Fibroblast of lung (primary cell): ENCODE measurements at regions not wholly inside any gene's neighbourhood (a gene's known extent, or its start where the extent isn't known, plus 50 kb on each side); places are given as distances from the start of the nearest gene placed in this dataset.

Source experiments
- DNase-seq, 2 donors: peaks; one replicate each; pipeline versions ENCODE4 v3.0.0 to v3.0.0-alpha.2; 2010; ENCODE audit warnings: low read depth in 2 of 2
- H2AFZ ChIP-seq: 2 replicates; pipeline ENCODE4 v1.5.1; 2012; ENCODE audit warnings: low read length, control low read depth, inconsistent platforms
- H3K27ac ChIP-seq: 2 replicates; pipeline ENCODE4 v1.5.1; 2011; ENCODE audit warnings: low read length, control low read depth; ENCODE audit not compliant: insufficient read depth
- H3K27me3 ChIP-seq: 2 replicates; pipeline ENCODE4 v1.5.1; 2011; ENCODE audit warnings: mild to moderate bottlenecking, low read length; ENCODE audit not compliant: control insufficient read depth, insufficient read depth
- H3K36me3 ChIP-seq: 2 replicates; pipeline ENCODE4 v1.5.1; 2011; ENCODE audit warnings: low read length; ENCODE audit not compliant: control insufficient read depth, insufficient read depth
- H3K4me1 ChIP-seq: 2 replicates; pipeline ENCODE4 v1.5.1; 2011; ENCODE audit warnings: low read length; ENCODE audit not compliant: control insufficient read depth, insufficient read depth; ENCODE audit errors: extremely low read depth
- H3K4me2 ChIP-seq: 2 replicates; pipeline ENCODE4 v1.5.1; 2011; ENCODE audit warnings: low read length, control low read depth; ENCODE audit not compliant: insufficient read depth; ENCODE audit errors: extremely low read depth
- H3K4me3 ChIP-seq, 4 experiments: fragments of 200-600 bp in 1 of 4; sonication (generic) in 1 of 4; replicated peaks in 1 of 4; 2 replicates each; pipeline ENCODE4 v1.5.1; 2011 to 2016; ENCODE audit warnings: low read length in 4 of 4, low read depth in 3 of 4, mild to moderate bottlenecking in 3 of 4, control low read depth in 2 of 4, inconsistent platforms in 1 of 4, mixed read lengths in 1 of 4; ENCODE audit not compliant: insufficient read depth in 1 of 4; ENCODE audit errors: control extremely low read depth in 1 of 4
- H3K79me2 ChIP-seq: 2 replicates; pipeline ENCODE4 v1.5.1; 2012; ENCODE audit warnings: mild to moderate bottlenecking, low read length, inconsistent platforms; ENCODE audit not compliant: control insufficient read depth, insufficient read depth
- H3K9ac ChIP-seq: 2 replicates; pipeline ENCODE4 v1.5.1; 2011; ENCODE audit warnings: mild to moderate bottlenecking, low read length, control low read depth; ENCODE audit not compliant: insufficient read depth
- H3K9me3 ChIP-seq: 2 replicates; pipeline ENCODE4 v1.5.1; 2012; ENCODE audit warnings: low read depth, low read length; ENCODE audit not compliant: control insufficient read depth, insufficient read depth
- H4K20me1 ChIP-seq: 2 replicates; pipeline ENCODE4 v1.5.1; 2011; ENCODE audit warnings: low read length; ENCODE audit not compliant: control insufficient read depth, insufficient read depth; ENCODE audit errors: extremely low read depth
- EZH2 ChIP-seq: IDR thresholded peaks from 2 replicates; pipeline ENCODE4 v1.5.1; 2012; ENCODE audit warnings: low read length, control low read depth, mild to moderate bottlenecking; ENCODE audit errors: missing control alignments
- TF ChIP-seq, protein P1 (sequence below), 2 donors: IDR thresholded peaks in 1 of 2; conservative IDR thresholded peaks in 1 of 2; 1 replicate in 1 of 2; 2 replicates in 1 of 2; pipeline ENCODE4 v1.5.1; 2011 to 2012; ENCODE audit warnings: low read length in 2 of 2, control low read depth in 1 of 2, inconsistent platforms in 1 of 2, low read depth in 1 of 2, mild to moderate bottlenecking in 1 of 2

DNA sequence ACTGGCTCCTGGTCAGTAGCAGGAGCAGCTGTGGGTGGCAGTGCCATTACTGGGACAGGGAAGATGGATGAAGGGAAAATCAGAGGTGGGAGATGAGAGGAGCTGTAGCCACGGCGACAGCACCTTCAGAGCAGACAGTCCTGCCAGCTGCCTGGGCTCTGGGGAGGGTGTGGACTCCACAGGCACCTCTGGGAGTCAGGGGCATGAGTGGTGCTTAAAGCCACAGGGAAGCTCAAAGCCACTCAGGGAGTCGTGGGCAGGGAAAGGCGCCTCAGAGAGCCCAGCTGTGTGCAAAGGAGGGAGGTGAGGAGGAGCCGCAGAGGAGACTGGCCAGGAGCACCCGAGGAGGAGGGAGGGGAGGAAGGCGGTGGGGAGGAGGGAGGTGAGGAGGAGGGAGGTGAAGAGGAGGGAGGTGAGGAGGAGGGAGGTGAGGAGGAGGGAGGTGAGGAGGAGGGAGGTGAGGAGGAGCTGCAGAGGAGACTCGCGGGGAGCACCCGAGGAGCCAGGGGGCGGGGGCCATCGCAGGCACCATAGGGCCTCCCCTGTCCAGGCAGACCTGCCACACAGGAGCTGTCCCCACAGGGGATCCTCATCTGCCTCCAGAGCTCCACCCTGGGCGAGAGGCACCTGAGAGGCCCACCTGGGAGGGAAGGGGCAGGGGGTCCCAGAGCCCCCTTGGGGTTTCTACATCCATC, 977.6 kb downstream of the BRD1 start:
- TF ChIP-seq, protein P1, sequence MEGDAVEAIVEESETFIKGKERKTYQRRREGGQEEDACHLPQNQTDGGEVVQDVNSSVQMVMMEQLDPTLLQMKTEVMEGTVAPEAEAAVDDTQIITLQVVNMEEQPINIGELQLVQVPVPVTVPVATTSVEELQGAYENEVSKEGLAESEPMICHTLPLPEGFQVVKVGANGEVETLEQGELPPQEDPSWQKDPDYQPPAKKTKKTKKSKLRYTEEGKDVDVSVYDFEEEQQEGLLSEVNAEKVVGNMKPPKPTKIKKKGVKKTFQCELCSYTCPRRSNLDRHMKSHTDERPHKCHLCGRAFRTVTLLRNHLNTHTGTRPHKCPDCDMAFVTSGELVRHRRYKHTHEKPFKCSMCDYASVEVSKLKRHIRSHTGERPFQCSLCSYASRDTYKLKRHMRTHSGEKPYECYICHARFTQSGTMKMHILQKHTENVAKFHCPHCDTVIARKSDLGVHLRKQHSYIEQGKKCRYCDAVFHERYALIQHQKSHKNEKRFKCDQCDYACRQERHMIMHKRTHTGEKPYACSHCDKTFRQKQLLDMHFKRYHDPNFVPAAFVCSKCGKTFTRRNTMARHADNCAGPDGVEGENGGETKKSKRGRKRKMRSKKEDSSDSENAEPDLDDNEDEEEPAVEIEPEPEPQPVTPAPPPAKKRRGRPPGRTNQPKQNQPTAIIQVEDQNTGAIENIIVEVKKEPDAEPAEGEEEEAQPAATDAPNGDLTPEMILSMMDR (conservative IDR thresholded peaks at IDR 0.05 in 1 of 2, IDR thresholded peaks at IDR 0.05 in 1 of 2; ENCODE audit: low read depth in 1 of 2, low read length in 2 of 2), result no peak
- TF ChIP-seq EZH2, result no peak
- Histone ChIP-seq H3K9ac (no peak overlapping the region), H3K36me3 (no peaks in the 10 kb centered on the region), H3K4me2 (no peak overlapping the region), H3K9me3 (no peaks in the 10 kb centered on the region), H3K4me1 (no peaks in the 10 kb centered on the region), H4K20me1 (no peaks in the 10 kb centered on the region), H2AFZ (no peak overlapping the region), H3K27ac (no peak overlapping the region), H3K4me3 (no peak overlapping the region), H3K27me3 (no peaks in the 10 kb centered on the region), H3K79me2 (no peaks in the 10 kb centered on the region)
- no peak for DNase-seq

DNA sequence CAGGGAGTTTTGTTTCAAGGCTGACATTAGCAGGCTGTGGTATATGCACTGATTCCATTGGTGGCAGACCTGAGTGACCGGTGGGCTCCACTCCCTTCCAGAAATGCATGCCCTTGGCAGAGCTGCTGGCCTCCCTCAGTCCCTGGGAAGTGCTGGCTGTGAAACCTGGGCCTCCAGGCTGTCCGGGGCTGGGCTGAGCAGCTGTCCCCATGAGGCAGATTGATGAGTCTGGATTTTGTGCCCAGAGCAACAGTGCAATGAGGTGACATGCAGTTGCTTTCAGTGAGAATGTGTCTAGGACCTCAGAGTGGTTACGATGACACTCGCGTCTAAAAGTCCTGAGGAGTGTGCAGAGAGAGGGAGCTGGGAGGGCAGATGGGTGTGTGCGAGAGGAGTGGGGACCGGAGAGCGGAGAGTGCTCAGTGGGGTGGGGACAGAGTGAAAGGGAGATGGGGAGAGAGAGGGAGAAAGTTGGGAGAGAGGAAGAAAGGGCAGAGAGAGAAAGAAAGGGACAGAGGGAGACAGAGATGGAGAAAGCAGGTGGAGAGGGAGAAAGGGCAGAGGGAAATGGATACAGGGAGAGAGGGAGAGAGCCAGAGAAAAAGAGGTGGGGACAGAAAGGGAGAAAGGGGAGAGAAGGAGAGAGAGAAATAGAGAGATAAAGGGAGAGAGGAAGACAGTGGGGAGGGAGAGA, 978.3 kb downstream of the BRD1 start:
- no peak for TF ChIP-seq EZH2
- TF ChIP-seq, protein P1 (conservative IDR thresholded peaks at IDR 0.05 in 1 of 2, IDR thresholded peaks at IDR 0.05 in 1 of 2; ENCODE audit: low read depth in 1 of 2, low read length in 2 of 2), result no peak
- Histone ChIP-seq H2AFZ (no peak overlapping the region), H4K20me1 (no peaks in the 10 kb centered on the region), H3K9ac (no peak overlapping the region), H3K4me1 (no peaks in the 10 kb centered on the region), H3K4me2 (no peak overlapping the region), H3K36me3 (no peaks in the 10 kb centered on the region), H3K27me3 (no peaks in the 10 kb centered on the region), H3K79me2 (no peaks in the 10 kb centered on the region), H3K9me3 (no peaks in the 10 kb centered on the region), H3K27ac (no peak overlapping the region), H3K4me3 (no peak overlapping the region)
- DNase-seq, result no peak

DNA sequence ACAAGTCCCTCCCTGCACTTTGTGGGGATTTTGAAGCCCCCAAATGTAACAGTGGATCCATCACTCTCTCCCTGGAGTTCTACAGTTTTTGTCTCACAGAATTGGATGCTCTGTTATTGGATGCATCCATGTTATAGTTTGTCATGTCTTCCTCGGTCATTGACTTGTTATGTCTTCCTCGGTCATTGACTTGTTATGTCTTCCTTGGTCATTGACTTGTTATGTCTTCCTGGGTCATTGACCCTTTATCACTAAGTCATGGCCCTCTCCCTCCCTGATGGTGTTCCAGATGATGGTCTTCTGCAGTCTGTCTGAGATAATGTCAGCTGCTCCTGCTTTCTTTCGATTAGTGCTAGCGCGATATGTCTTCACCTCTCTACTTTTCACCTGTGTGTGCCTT, 981.5 kb downstream of the BRD1 start:
- Histone ChIP-seq H3K27me3 (no peaks in the 10 kb centered on the region), H3K79me2 (no peaks in the 10 kb centered on the region), H3K4me3 (no peak overlapping the region), H3K4me2 (no peak overlapping the region), H3K27ac (no peak overlapping the region), H4K20me1 (no peaks in the 10 kb centered on the region), H3K9ac (no peak overlapping the region), H3K9me3 (no peaks in the 10 kb centered on the region), H2AFZ (no peak overlapping the region), H3K36me3 (no peaks in the 10 kb centered on the region), H3K4me1 (no peaks in the 10 kb centered on the region)
- TF ChIP-seq EZH2, result no peak
- TF ChIP-seq, protein P1 (conservative IDR thresholded peaks at IDR 0.05 in 1 of 2, IDR thresholded peaks at IDR 0.05 in 1 of 2; ENCODE audit: low read depth in 1 of 2, low read length in 2 of 2), result no peak
- DNase-seq, result no peak
